Muscle of back (tissue), 3 donors: ENCODE measurements at regions not wholly inside any gene's neighbourhood (a gene's known extent, or its start where the extent isn't known, plus 50 kb on each side); places are given as distances from the start of the nearest gene placed in this dataset.
"Not testable (repeated sequence)": the region's sequence is repeated elsewhere in the genome, so short reads cannot be mapped to it uniquely, and the experiment has no call there.

Experiments used
- DNase-seq, 3 donors: peaks; one replicate each; pipeline versions ENCODE4 v3.0.0 to v3.0.0-alpha.2; 2013

DNA sequence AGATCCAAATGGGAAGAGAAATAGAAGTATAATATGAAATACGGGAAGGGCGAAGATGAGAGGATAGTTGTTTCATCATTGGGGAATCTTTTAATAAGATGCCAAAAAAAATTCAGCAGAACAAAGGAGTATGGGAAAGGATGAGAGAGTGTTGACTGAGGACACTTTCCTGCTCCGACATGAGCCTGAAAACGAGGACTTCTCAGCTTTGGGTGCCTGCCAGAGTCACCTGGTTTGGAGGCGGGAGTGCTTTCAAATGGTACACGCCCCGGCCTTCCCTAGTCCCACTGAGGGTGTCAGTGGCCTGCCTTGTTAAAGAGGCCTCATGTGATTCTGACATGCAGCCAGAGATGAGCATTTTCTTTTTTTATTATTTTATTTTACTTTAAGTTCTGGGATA lies 250.9 kb downstream of the ANKRD60 start:
- DNase-seq = peak in 1 of 3 donors; percentile 67

DNA sequence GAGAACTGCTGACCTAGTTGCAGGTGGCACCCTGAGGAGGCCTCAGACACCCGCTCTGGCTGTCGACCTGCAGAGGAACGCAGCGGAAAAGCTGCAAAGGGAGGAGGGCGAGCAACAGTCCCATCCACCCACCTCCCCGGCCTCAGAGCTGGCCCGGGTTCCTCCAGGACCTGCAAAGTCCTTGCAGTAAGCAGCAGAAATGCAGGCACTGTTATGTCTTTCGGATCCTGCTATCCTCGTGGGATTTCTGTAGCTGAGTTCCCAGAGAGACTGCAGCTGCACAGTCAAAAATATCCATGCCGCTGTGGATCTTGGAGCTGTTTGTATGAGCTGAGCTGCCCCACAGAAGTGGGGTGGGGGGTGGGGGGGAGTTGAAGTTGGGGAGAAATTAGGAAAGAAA lies 251.3 kb downstream of the ANKRD60 start:
- DNase-seq = peak in 1 of 3 donors; percentile 81

DNA sequence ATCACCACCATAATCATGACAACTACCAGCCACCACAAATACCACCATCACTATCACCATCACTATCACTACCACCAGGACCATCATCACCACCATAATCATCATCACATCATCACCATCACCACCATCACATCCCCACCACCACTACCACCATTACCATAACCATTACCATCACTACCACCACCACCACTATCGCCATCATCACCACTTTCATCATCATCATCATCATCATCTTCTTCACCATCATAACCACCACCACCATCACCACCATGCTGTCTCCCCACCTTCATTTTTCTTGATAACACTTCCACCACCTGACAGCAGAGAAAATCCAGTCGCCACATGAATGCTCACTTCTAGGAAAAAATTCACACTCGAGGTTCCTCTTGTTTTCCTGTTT lies 253.6 kb downstream of the ANKRD60 start:
- no peak for DNase-seq

DNA sequence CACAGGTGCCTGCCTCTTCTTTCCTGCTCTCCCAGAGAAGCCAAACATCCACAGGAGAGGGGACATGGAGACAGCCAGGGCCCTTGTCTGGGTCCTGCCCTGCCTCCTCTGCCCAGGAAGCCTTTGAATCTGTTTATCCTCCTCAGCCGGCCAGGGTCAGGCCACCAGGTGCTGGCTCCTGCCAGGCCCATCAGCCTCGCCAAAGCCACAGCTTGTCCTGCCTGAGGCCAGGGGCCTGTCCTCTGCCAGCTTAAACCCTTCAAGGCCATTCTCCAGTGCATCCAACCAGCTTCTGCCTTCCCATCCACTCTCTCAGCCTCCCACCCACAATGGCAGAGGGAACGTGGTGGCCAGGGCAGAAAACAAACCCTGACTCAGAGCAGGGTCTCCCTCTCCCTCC lies 254.6 kb downstream of the ANKRD60 start:
- no peak for DNase-seq

DNA sequence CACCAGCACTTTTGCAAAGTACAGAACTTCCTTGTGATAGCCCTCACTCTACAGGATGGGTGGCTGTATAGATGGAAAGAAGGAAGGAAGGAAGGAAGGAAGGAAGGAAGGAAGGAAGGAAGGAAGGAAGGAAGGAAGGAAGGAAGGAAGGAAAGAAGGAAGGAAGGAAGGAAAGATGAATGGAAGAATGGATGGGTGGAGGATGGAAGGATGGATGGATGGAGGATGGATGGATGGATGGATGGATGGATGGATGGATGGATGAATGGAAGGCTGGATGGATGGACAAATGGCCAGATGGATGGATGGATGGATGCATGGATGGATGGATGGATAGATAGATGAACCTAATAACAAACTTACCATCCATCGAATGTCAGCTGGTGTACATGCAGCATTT lies 256.9 kb downstream of the ANKRD60 start:
- DNase-seq = not testable (repeated sequence)

DNA sequence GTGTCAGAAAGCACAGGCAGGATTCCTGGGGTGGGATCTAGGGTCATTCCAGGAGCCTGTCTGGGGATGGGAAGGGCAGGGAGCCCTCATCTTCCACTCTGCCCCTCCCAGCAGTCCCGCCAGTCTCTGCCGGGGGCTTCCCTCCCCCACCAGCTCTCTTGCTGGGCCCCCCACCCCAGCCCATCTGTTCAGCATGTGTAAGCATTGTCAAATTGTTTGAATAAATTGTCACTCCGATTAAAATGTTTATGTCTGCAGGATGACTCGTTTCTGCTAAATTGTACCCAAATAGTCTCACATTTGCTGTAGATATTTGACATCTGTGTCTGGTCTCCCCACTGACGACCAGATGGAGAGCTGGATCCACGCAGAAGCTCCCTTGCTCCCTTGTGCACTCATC lies 257.6 kb downstream of the ANKRD60 start:
- DNase-seq = no peak

DNA sequence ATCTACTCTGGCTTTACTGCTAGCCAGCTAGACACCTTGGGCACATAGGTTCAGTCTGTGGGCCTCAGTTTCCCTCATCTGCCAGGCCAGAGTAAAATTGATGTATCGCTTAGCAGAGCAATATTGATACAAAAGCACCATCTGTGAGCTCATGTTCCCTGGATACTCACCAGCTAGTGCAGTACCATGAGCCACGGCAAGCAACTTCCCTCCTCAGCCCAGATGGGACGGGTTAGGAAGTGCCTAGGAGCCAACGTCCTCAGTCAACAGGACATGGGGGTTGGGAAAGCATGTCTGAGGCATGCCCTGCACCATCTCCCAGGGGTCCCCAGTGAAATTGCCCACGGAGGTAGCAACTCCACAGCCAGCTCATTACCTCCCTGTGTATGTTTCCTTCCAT lies 258.3 kb downstream of the ANKRD60 start:
- DNase-seq = no peak

DNA sequence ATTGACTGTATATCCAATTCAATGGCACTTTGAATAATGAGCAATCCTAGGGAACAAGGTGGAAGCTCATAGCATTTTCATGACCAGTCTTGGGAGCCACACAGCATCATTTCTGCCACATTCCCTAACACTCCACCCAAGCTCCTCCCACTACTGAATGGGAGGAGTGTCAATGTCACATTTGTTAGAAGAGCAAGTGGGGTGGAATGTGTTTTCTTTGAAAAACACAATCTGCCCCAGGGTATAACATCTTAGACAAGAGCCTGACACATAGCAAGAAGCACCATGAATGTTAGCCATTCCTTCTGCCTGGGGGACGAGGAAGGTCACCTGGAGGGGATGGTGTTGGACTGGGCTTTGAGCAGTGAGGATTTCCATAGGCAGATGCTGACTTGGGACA lies 258.3 kb upstream of the PMEPA1 start:
- DNase-seq = no peak

DNA sequence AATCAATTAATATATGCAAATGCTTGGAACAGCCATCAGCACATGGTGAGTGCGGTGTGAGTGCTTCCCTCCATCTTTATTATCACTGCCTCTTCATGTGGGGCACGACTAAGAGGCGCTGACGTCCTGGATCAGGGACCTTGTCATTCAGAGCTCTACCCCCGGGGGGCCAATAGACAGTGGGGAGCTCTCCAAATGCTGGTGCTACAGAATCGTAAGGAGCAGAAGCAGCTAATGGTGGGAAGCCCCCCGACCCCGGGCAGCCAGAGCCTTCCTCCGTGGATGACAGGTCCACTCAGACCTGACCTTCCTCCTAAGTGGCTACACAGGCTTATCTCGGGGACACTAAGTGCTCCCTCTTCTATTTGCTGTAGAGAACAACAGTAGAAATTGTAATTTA lies 257.5 kb upstream of the PMEPA1 start:
- no peak for DNase-seq

DNA sequence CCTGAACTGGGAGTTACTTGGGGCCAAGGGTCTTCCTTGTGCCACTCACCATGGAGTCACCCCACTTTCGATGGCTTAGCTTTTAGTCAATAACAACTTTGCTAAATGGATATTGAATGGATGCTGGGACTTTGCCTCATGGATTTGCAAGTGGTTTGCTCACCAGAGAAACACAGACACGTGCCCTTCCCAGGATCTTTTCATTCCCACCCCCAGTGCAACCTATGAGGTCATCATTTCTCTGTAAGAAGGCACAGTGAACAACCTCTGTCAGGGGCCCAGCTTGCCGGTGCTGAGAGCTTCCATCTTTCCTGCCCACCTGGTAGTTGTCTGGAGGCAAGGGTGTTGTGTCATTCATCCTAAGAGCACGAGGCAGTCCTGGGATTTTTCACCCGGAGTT lies 256.8 kb upstream of the PMEPA1 start:
- DNase-seq = no peak

DNA sequence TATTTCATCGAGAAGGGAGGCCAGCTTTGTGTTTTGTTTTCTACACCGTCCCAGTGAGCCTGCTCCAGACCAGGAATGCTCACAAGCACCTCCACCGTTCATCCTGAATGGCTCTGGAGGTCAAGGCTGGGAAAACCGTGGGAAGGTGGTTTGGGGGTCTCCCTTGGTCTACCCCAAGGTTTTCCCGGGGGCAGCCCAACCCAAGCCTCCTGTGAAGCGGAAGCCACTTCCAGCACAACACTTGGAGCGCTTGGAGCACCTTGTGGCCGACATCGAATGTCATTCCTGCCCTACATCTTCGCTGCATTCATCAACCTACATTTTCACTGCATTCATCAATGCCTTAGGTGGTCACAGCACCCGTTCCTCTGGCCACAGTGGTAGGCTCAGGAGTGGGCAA lies 255.6 kb upstream of the PMEPA1 start:
- no peak for DNase-seq

DNA sequence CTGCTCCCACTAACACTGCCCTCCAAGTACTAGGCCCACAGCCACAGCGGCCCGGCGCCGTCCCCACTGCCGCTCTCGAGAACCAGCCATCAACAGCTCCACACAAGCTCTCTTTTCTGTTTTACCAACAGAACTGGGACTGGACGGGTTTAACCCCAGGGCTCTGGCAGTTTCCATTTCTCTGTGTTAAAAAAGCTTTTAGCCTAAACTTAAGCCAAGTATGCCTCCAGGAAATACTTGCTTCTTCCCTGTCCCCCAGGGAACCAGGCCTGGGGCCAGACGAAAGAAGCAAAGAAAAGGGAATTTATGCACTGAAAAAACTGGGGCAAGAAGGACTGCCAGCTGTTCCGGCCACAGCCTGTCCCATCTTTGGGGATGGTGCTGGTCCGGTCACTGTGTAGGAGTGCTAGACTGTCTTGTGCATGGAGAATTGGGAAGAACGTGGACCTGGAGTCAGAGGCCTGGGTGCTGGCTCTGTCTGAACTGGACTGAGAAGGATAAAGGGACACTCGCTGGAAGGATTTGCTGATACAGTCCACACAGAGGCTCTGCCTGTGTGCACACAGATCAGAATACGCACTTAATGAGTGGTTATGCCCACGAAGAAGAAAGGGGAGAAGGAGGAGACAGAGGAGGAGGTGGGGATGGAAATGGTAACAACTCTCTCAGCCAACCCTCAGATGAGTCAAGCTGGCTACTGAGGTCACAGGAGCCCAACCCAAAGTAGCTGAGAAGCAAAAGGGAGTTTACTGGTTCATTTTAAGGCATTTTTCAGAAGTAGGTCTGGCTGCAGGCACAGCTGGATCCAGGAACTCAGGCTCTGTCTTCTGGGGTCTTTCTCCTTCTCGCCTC lies 254.4 kb upstream of the PMEPA1 start:
- no peak for DNase-seq

DNA sequence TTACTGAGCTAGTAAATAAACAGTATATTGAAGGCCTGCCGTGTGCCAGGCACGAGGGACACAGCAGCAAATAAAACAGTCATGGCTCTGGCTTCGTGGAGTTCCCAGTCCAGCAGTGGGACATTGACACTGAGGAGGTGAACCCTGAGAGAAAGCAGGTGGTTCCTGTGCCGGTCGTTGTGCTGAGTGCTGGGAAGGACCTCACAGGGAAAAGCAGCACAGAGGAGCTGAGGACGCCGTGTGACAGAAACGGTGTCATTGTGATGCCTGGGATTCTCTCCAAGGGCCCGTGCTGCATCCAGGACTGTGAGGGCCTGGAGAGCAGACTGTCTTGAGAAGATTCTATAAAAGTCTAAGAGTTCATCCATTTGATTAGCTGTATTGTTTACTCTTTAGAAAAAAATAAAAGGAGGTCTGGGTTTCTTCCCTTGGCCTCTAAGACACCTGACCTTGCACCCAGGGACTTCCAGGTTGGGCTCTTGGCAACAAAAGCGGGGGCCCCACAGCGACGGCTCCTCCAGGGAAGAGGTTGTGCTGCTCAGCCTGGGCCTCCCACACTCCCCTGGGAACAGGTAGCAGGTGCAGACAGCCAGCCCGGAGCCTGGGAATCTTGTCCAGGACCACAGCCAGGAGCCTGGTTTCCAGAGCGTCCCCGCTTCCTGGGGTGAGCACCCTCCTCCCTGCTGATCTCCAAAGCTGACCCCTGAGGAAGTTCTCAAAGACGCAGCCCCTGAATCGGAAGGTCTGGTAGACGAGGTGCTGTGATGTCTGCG lies 251.2 kb upstream of the PMEPA1 start:
- DNase-seq = no peak

DNA sequence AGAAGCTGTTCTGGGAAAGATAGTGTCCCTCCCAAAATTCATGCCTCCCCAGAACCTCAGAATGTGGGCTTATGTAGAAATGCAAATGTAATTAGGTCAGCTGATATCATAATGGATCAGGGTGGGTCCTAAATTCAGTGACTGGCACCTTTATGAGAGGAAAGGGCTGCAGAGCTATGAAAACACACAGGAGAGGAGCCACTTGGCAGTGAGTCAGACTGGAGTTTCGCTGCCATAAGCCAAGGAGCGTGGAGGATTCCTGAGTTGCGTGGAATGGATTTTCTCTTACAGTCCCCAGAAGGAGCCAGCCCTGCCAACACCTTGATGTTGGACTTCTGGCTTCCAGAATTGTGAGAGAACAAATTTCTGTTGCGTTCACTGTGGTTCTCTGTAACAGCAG lies 249.8 kb upstream of the PMEPA1 start:
- no peak for DNase-seq

DNA sequence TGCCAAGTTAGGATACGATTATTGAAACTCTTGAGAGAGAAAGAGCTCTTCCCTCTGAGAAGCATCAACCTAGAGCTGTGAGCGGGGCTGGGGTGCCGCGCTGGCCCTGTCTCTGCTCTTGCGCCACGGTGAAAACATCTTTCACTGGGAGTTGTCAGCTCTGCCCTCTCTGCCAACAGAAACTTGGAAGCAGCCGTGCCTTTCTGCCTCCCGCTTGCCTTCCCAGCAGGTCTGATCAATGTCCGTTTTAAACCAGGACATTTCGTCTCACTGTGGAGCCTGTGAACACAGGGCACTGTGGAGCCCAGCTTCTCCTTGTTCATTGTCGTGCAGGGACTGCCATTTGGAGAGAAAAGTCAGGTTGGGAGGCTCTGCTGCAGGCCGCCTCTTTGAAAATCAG lies 249.2 kb upstream of the PMEPA1 start:
- DNase-seq = no peak

DNA sequence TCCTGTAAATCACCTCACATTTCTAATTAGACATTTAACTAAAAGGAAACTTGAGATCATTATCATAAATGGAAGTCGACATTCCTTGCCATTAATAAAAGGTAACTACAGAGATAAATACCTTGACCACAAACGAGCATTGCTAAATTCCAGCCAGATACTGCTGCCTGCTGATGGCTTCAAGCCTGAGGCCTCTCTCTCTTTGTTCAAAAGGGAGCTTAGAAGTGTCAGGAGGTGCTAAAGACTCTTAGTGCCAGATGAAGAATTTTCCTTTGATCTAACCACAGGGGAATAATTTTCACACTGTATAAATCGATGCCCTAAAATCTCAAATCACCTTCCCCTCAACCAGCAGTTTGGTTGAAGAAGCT lies 248.2 kb upstream of the PMEPA1 start:
- no peak for DNase-seq

DNA sequence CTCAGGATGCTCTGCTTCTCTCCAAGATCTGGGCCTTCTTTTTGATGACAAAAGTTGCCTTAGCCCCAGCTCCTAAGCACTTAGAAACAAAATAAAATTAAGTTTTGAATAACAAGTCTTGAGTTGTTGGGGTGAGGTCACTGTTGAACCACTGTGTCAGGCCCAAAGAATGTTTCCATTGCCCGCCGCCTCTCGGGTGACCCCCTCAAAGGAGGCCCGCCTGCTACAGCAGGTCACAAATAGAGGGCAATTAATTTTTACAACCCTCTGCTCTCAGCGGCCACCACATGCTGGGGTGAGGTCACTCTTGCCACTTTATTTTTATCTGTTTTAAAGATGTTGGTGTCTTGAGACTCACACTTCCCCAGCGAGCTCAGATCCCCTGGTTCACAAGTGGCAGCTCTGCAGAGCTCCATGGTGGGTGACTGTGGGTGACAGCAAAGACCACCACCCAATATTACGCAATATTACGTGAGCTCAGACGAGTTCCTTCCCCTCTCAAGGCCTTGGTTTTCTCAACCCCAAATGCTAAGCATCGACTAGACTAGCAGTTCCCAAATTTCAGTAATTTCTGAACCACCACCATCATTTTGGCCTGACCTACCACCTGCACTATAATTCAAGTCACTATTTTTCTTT lies 247.7 kb upstream of the PMEPA1 start:
- no peak for DNase-seq

DNA sequence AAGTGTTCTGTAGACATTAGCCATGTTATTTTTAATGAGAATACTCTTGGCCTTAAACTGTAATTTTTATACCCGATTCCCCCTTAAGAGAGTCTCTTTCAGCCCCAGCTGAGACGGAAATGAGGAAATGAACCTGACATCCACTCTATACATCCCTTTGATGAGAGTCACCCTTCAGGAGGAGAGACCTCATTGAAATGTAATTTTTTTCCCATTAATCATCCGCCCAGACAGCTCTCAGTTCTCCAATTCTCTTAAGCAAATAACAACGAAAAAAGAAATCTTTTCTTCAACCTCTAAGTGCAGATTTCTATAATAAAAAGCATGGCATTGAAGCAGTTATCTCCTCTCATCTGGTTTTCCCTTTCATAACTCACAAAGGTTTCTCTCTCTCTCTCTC lies 243.8 kb upstream of the PMEPA1 start:
- DNase-seq = no peak

DNA sequence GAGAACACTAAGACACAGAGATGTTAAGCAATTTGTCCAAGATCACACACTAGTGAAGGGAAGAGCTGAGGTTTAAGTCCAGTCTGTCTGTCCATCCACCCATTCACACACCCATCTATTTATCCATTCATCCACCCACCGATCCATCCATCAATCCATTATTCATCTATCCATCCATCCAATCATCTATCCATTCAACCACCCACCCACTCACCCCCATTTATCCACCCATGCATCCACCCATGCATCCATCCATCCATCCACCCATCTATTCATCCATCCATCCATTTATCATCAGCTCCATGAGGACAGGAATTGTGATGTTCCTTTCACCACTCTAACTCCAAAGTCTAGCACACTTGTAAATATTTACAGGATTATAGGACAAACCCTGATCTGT lies 242.3 kb upstream of the PMEPA1 start:
- DNase-seq = no peak

DNA sequence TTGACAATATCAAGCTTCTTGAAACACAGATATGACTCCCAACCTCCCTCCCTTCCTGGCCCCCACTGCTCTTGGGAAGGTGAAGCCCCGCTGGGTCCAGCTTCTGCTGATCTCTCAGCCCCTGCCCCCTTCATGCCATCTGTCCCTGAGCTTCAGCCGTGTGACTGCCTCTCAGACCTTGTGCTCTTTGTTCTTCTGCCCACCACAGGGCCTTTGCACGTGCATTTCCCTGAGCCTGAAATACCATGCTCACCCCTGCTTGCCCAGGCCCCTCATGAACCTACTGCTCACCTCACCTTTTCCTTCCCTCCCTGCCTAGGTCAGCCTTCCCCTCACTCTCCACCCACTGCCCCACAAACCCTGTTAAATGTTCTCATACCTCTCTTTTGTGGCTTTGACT lies 241.7 kb upstream of the PMEPA1 start:
- no peak for DNase-seq

DNA sequence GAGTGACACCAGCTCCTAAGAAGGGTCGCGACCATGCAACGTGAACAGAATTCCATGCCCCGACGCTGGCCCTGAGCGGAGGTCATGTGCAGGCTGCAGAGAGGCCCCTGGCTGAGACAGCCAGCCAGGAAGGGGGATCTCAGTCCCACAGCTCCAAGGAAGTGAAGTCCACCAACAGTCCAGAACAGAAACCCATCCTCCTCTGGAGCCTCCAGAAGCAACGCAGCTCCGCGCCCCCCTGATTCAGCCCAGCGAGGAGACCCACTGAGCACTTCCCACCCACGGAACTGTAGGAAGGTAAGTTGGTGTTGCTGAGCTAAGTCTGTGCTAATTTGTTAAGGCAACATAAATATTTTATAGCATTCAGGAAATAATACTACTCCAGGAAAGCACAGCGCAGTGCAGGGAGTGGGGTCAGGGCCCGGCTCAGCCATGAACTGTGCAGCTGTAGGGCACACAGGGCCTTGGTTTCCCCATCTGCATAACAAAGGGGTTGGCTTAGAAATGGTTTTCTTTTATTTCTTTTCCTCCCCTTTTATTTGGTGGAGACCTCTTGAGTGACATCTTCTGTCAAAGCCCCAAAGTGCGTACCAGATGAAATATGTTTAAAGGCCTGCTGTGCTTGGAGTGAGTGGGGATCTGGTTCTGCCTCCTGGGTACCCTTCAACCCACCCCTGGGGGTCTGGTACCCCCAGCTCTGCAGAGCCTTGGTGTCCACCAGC lies 241.1 kb upstream of the PMEPA1 start:
- no peak for DNase-seq
